ENCODE measurements at regions not wholly inside any gene's neighbourhood (a gene's known extent, or its start where the extent isn't known, plus 50 kb on each side); places are given as distances from the start of the nearest gene placed in this dataset.
"Not testable (repeated sequence)": the region's sequence is repeated elsewhere in the genome, so short reads cannot be mapped to it uniquely, and the experiment has no call there.

GRCh38 chr14:30072454-30072853 is 144.8 kb upstream of the PRKD1 start:
- not testable (repeated sequence) for DNase-seq (ENCODE audit: low read depth)

GRCh38 chr14:30077946-30078345 is 150.3 kb upstream of the PRKD1 start:
- no peak for DNase-seq (ENCODE audit: low read depth)

- DNase-seq (ENCODE audit: low read depth) = no peak
These were observed 151.3 kb upstream of the PRKD1 start for GRCh38 chr14:30078811-30079402.

GRCh38 chr14:30082486-30082885 is 154.8 kb upstream of the PRKD1 start:
- no peak for DNase-seq (ENCODE audit: low read depth)

GRCh38 chr14:30084811-30085210 is 157.2 kb upstream of the PRKD1 start:
- no peak for DNase-seq (ENCODE audit: low read depth)

GRCh38 chr14:30085943-30086342 is 158.3 kb upstream of the PRKD1 start:
- no peak for DNase-seq (ENCODE audit: low read depth)

GRCh38 chr14:30088620-30089019 is 161.0 kb upstream of the PRKD1 start:
- DNase-seq (ENCODE audit: low read depth) = no peak

- peak; percentile 43 for DNase-seq (ENCODE audit: low read depth)
These were observed 181.5 kb upstream of the PRKD1 start for GRCh38 chr14:30108975-30109700.

GRCh38 chr14:30114051-30114450 is 186.4 kb upstream of the PRKD1 start:
- DNase-seq (ENCODE audit: low read depth) = no peak

GRCh38 chr14:30115756-30116155 is 188.1 kb upstream of the PRKD1 start:
- no peak for DNase-seq (ENCODE audit: low read depth)

- DNase-seq (ENCODE audit: low read depth) = no peak
These were observed 191.5 kb upstream of the PRKD1 start for GRCh38 chr14:30118992-30119640.

GRCh38 chr14:30125322-30125979 is 197.8 kb upstream of the PRKD1 start:
- no peak for DNase-seq (ENCODE audit: low read depth)

- no peak for DNase-seq (ENCODE audit: low read depth)
These were observed 202.2 kb upstream of the PRKD1 start for GRCh38 chr14:30129807-30130206.

GRCh38 chr14:30131581-30132097 is 204.0 kb upstream of the PRKD1 start:
- DNase-seq (ENCODE audit: low read depth) = no peak

- DNase-seq (ENCODE audit: low read depth) = no peak
These were observed 204.5 kb upstream of the PRKD1 start for GRCh38 chr14:30132196-30132595.

- no peak for DNase-seq (ENCODE audit: low read depth)
These were observed 207.3 kb upstream of the PRKD1 start for GRCh38 chr14:30134936-30135335.

GRCh38 chr14:30138567-30138966 is 210.9 kb upstream of the PRKD1 start:
- DNase-seq (ENCODE audit: low read depth) = no peak

GRCh38 chr14:30142216-30142615 is 214.6 kb upstream of the PRKD1 start:
- DNase-seq (ENCODE audit: low read depth) = no peak

- DNase-seq (ENCODE audit: low read depth) = no peak
These were observed 216.0 kb upstream of the PRKD1 start for GRCh38 chr14:30143627-30144026.

- no peak for DNase-seq (ENCODE audit: low read depth)
These were observed 226.1 kb upstream of the PRKD1 start for GRCh38 chr14:30153717-30154116.

GRCh38 chr14:30156571-30156970 is 228.9 kb upstream of the PRKD1 start:
- DNase-seq (ENCODE audit: low read depth) = no peak

GRCh38 chr14:30158299-30158698 is 230.7 kb upstream of the PRKD1 start:
- DNase-seq (ENCODE audit: low read depth) = no peak

- no peak for DNase-seq (ENCODE audit: low read depth)
These were observed 231.7 kb upstream of the PRKD1 start for GRCh38 chr14:30159374-30159773.

Data from fibroblast of the conjunctiva (primary cell).